ENCODE measurements at regions not wholly inside any gene's neighbourhood (a gene's known extent, or its start where the extent isn't known, plus 50 kb on each side); places are given as distances from the start of the nearest gene placed in this dataset.
"Not testable (repeated sequence)": the region's sequence is repeated elsewhere in the genome, so short reads cannot be mapped to it uniquely, and the experiment has no call there.

GRCh38 chr2:221753401-221753800, 181.3 kb upstream of the EPHA4 start:
- DNase-seq, result no peak

GRCh38 chr2:221752781-221753180, 180.7 kb upstream of the EPHA4 start:
- DNase-seq, result no peak

DNA sequence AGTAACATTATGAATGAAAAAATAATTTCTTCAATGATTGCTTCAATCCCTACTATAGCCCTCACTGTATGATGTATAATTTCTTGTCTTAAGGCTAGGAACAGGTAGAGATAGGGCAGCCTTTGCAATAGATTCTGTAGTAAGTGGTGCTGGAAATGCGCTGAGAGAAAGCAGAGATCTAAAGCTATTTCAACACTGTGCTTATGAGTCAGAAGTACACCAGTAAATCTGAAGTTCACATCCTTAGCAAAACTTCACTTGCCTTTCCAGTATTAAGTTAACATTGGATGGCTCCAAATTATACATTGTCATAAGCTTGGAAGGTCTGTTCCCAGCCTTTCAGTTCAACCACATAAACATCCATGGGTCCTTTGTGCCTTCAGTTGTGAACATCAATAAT, 178.2 kb upstream of the EPHA4 start:
- no peak for DNase-seq

DNA sequence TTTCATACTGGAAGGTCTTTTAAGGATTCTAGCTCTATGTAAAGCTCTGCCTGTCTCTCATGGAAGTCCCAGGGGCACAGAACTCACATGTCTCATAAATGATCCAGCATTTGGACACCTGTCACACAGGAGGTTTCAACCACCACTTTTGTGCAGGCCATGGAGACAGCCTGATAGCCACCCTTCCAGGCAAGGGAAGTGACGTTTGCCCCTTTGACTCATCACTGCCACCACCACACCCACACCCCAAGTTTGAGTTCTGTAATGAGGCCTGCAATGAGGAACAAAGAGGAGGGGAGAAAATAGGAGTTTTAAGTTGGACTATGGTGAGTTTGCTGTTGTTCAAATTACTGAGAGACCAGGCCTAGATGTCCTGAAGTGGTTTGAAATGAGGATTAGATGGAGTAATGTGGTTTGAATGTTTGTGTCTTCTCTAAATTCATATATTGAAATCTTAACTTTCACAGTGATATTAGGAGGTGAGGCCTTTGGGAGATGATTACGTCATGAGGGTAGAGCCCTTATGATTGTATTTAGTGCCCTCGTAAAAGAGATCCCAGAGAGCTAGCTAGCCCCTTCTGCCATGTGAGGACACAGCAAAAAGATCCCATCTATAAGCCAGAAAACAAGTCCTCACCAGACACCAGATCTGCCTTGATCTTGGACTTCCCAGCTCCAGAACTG, 175.3 kb upstream of the EPHA4 start:
- DNase-seq, result no peak

DNA sequence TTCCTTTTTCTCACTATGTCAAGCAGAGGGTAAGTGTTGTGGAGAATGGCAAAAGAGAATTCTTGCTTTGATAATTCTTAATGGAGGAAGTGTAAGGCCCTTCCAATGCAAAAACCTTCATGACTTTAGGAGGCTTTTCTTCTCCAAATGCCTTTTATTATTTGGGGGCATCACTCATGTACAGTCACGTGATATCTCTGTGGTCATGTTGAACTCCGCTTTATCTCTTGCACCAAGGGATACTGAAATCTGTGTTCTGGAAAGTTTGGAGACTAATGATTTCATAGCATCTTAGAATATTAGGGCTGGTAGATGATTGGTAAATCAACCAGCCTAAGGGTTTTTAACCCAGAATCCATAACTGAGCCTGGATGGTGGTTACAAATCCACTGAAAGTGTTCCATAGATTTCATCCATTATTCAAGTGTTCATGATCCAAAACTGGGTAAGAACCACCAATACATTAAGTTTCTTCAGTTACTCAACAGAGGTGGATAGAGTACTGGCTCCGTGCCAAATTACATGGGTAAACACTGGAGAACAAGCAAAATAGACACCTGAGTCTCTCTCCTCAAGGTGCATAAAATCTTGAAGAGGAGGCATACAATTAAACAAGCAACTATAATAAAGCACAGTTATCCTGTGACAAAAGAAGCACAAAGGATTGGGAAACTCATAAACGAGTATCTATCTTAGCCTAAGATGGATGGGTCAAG, 169.6 kb upstream of the EPHA4 start:
- no peak for DNase-seq

GRCh38 chr2:221731432-221732145, 159.5 kb upstream of the EPHA4 start:
- DNase-seq, result no peak

DNA sequence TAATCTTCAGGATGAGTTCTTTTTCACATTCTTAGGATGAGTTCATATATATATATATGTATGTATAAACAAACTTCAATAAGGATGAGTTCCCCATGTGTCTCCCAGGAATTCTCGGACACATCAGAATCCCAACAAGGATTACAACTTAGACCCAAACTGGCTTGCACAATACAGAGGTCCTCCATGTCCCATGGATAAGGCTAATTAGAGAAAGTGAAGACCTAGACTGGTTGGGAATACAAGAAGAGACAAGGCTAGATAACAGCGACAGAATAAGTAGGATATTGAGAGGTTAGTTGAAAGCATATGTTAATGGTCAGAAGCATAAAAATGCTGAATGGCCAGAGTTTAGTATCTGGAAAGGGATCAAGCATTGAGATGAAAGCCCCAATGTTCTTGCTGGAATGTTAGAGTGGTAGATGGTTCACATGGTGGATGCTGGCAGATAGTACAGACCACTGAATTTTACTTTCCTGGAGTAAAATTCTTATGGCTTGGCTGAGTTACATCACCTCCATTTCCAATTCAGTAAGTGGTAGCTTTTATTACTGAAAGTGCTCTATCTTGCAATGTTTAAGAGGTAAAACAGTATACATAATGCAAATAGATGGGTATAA, 154.9 kb upstream of the EPHA4 start:
- DNase-seq, result no peak

- no peak for DNase-seq
These were observed 152.6 kb upstream of the EPHA4 start for GRCh38 chr2:221724631-221725203.

DNA sequence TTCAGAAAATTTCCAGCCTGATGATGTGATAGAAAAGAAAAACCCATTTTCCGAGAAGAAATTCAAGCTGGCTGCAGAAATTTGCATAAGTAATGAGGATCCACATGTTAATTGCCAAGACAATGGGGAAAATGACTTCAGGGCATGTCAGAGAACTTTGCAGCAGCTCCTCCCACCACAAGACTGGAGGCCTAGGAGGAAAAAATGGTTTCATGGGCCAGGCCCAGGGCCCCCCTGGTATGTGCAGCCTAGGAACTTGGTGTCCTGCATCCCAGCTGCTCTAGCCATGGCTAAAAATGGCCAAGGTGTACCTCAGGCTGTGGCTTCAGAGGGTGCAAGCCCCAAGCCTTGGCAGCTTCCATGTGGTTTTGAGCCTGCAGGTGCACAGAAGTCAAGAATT, 152.0 kb upstream of the EPHA4 start:
- not testable (repeated sequence) for DNase-seq

- DNase-seq, result no peak
These were observed 144.6 kb upstream of the EPHA4 start for GRCh38 chr2:221716426-221717303.

DNA sequence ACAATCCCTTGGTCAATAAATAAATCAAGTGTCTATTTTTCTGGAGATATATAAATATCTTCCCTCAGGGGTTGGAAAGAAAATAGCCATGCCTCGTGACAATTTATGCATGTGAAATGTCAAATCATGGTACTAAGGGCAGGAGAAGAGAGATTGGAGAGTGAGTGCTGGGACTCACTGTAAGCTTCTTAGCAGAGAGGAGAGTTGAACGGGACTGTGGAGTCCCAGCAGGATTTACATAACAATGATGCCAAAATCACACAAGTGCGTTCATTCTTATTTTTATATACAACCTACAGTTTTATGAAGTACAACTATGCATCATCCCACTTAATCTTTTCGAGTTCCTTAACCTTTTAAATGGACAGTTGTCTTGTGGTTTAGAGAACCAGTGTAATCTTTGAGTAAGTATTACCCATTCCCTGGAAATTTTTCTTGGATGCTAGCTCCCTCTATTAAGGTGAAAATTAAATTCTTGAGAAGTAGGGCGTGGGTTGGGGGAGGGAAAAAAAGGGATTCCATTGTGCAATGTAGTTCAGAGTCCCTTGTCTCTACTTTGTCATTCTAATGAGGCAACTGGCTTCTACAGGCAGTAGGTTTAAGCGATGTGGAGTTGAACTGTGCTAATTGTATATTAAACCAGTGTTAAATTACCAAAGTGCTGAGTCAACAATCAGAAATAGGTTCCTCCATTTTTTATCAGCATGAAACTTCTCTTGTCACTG, 143.6 kb upstream of the EPHA4 start:
- DNase-seq, result no peak

DNA sequence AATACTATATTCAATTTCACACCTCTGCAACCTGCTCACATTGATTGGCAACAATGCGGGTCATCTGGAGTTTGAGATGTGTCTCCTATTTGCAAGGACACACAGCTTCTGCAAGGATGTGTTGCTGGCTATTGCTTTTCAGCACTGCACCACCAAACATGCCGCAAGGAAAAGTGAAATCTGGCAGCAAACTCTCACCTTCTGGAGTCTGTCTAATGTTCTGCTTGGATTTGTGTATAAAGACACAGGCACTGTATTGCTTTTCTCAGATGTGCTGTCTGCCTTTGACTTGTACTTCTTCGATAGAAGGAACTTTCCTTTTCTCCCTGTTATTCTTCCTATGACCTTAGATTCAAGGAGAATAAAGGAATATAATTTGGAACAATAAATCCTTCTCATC, 138.6 kb upstream of the EPHA4 start:
- no peak for DNase-seq

- DNase-seq, result no peak
These were observed 136.8 kb upstream of the EPHA4 start for GRCh38 chr2:221708902-221709301.

DNA sequence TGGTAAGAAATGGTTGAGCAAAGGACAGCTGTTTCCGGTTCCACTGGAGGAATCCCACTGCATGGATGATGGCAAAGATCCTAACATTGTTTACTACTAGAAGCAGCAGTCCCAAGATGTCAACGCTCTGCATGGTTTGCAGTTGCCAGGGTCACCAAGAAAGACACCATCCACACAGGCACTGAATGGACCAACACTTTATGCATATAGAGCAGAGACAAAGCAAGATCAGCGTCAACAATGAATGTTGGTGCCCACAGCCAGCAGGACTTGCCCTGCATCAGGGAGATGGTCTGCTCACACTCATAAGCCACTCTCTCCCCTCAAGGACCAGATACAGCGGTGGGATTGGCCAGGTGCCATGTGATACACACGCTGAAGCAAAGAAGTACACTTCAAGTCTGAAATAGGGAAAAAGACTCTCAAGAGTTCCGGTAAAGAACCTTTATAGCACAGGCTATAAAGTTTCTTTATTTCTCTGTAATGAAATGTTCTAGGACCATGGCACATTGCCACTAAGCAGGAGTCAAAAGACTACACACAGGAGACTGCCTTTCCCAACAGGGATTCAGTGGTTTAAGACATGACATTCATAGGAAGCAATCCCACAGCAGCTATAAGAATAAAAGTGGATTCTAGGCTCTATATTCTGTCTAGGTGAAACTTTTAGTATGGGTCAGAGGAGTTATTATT, 133.2 kb upstream of the EPHA4 start:
- no peak for DNase-seq

DNA sequence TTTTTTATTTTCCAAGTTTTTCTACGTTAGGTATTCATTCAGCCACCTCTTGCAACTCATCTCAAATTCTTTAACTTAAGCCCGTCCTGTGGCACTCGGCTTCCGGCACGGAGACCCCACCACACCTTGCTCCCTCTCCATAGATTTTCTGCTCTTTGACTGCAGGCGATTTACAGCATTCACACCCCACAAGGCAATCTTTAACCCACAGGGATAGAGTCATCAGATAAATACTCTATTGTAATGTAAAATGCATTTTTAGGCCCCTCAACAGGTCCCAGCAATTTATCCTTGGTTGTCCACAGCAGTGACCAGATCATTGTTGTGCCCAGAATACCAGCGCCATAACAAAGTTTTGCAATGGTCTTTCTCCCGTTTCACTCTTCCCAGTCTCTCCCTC, 132.3 kb upstream of the EPHA4 start:
- no peak for DNase-seq

- no peak for DNase-seq
These were observed 121.3 kb upstream of the EPHA4 start for GRCh38 chr2:221693365-221693764.

DNA sequence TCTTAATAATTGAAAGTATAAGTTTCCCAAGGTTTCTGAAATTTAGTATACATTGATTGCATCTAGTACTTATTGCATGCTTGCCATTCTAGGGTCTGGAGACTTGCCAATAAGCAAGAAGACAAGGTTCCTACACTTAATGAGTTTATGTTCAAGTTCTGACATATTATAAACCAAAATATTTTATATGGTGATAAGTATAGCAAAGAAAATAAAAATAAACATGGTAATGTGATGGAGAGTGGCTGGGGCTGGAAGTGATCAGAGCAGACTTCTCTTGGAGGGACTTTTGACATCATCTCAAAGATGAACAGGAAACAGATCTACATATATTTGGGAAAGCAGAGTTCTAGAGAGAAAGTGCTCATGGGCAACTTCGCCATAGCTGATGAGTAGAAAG, 119.5 kb upstream of the EPHA4 start:
- DNase-seq, result no peak

- no peak for DNase-seq
These were observed 117.0 kb upstream of the EPHA4 start for GRCh38 chr2:221689140-221689539.

- no peak for DNase-seq
These were observed 108.4 kb upstream of the EPHA4 start for GRCh38 chr2:221680548-221680947.

- no peak for DNase-seq
These were observed 105.6 kb upstream of the EPHA4 start for GRCh38 chr2:221677688-221678087.

Data from NCI-H1930 (cell line).